Endothelial cell of umbilical vein (primary cell): ENCODE measurements at regions not wholly inside any gene's neighbourhood (a gene's known extent, or its start where the extent isn't known, plus 50 kb on each side); places are given as distances from the start of the nearest gene placed in this dataset.

Experiments
- BruUV-seq: library from RNA; stranded (reverse); fragments of 400-500 nt; replicated peaks from 2 replicates; lab custom pipeline; 2021; lab: Mats Ljungman, UMichigan
- CTCF ChIA-PET: fragments of 300-600, 350-600 bp; sonication (Branson Sonifier 250); formaldehyde crosslinking; loops from one replicate; lab custom pipeline; 2021; ENCODE audit warnings: antibody characterized with exemption, inconsistent platforms; lab: Charles Lee
- POLR2A ChIA-PET: fragments of 300-600, 350-600 bp; sonication (Branson Sonifier 250); formaldehyde crosslinking; loops from one replicate; lab custom pipeline; 2021; ENCODE audit warnings: antibody characterized with exemption, inconsistent platforms; lab: Charles Lee
- DNase-seq: peaks from one replicate; pipeline ENCODE4 v3.0.0-alpha.2; 2011; ENCODE audit warnings: low read depth, low spot score
- FAIRE-seq: peaks from 2 replicates; lab custom pipeline; 2011; peaks lifted over from hg19 to GRCh38; lab: Jason Lieb, UNC
- H2AFZ ChIP-seq: 2 replicates; pipeline ENCODE4 v1.6.0; 2012; ENCODE audit warnings: low read depth, low read length, control low read depth, inconsistent platforms
- H3K27ac ChIP-seq: 2 replicates; pipeline ENCODE4 v1.5.1; 2011; ENCODE audit warnings: low read depth, mild to moderate bottlenecking, control low read depth, low read length, moderate library complexity; ENCODE audit not compliant: insufficient read depth
- H3K27me3 ChIP-seq, 2 experiments: 2 replicates each; pipeline versions ENCODE4 v1.6.0 to v1.6.1; 2011; ENCODE audit warnings: low read length in 2 of 2, mixed read lengths in 1 of 2; ENCODE audit not compliant: control insufficient read depth in 2 of 2, insufficient read depth in 2 of 2
- H3K36me3 ChIP-seq, 2 experiments: 2 replicates in 1 of 2; 3 replicates in 1 of 2; pipeline ENCODE4 v1.5.1; 2011; ENCODE audit warnings: low read length in 2 of 2, mild to moderate bottlenecking in 1 of 2, moderate library complexity in 1 of 2; ENCODE audit not compliant: control insufficient read depth in 2 of 2, insufficient read depth in 2 of 2; ENCODE audit errors: extremely low read depth in 1 of 2
- H3K4me1 ChIP-seq: 3 replicates; pipeline ENCODE4 v1.5.1; 2011; ENCODE audit warnings: mild to moderate bottlenecking, low read length; ENCODE audit not compliant: control insufficient read depth, insufficient read depth; ENCODE audit errors: extremely low read depth
- H3K4me2 ChIP-seq: 2 replicates; pipeline ENCODE4 v1.6.1; 2011; ENCODE audit warnings: low read length, control low read depth, mixed read lengths; ENCODE audit not compliant: insufficient read depth
- H3K4me3 ChIP-seq, 3 experiments: fragments of 200-600 bp in 1 of 3; sonication (generic), shearing (Covaris generic) in 1 of 3; replicated peaks in 1 of 3; 2 replicates each; pipeline ENCODE4 v1.5.1; 2011 to 2016; ENCODE audit warnings: control low read depth in 3 of 3, low read length in 3 of 3, mild to moderate bottlenecking in 2 of 3, inconsistent platforms in 1 of 3, low read depth in 1 of 3, moderate library complexity in 1 of 3; ENCODE audit not compliant: insufficient read depth in 1 of 3
- H3K79me2 ChIP-seq: 2 replicates; pipeline ENCODE4 v1.6.0; 2012; ENCODE audit warnings: low read length, inconsistent platforms; ENCODE audit not compliant: control insufficient read depth, insufficient read depth
- H3K9ac ChIP-seq: replicated peaks from 2 replicates; pipeline ENCODE3; 2011; ENCODE audit warnings: low read length, control low read depth; ENCODE audit not compliant: insufficient read depth; ENCODE audit errors: extremely low read depth
- H3K9me1 ChIP-seq: replicated peaks from 3 replicates; pipeline ENCODE4 v1.6.0; 2011; ENCODE audit warnings: mild to moderate bottlenecking, low read length; ENCODE audit not compliant: control insufficient read depth, insufficient read depth; ENCODE audit errors: extremely low read depth
- H3K9me3 ChIP-seq: replicated peaks from 2 replicates; pipeline ENCODE4 v1.5.1; 2012; ENCODE audit warnings: low read length, inconsistent platforms; ENCODE audit not compliant: control insufficient read depth, insufficient read depth
- H4K20me1 ChIP-seq: replicated peaks from 2 replicates; pipeline ENCODE3; 2011; ENCODE audit warnings: mild to moderate bottlenecking, low read length; ENCODE audit not compliant: control insufficient read depth, insufficient read depth; ENCODE audit errors: extremely low read depth
- EZH2 ChIP-seq: IDR thresholded peaks from 2 replicates; pipeline ENCODE4 v1.6.1; 2012; ENCODE audit warnings: borderline replicate concordance, low read depth, mild to moderate bottlenecking, moderate library complexity, low read length, inconsistent platforms; ENCODE audit not compliant: severe bottlenecking
- FOS ChIP-seq: IDR thresholded peaks from 2 replicates; pipeline ENCODE4 v1.6.1; 2011; ENCODE audit warnings: mild to moderate bottlenecking, low read length, moderate library complexity, borderline replicate concordance; ENCODE audit not compliant: insufficient read depth
- GATA2 ChIP-seq: IDR thresholded peaks from 2 replicates; pipeline ENCODE4 v1.7.0; 2011; ENCODE audit warnings: low read depth, mild to moderate bottlenecking, moderate library complexity, mixed read lengths, low read length; ENCODE audit not compliant: insufficient read length, insufficient read depth
- JUN ChIP-seq: IDR thresholded peaks from 2 replicates; pipeline ENCODE4 v1.6.1; 2011; ENCODE audit warnings: borderline replicate concordance, low read depth; ENCODE audit not compliant: insufficient read length, insufficient read depth
- MYC ChIP-seq: IDR thresholded peaks from one replicate; pipeline ENCODE4 v1.6.1; 2011; ENCODE audit warnings: mild to moderate bottlenecking, low read depth, low read length
- POLR2A ChIP-seq: IDR thresholded peaks from 2 replicates; pipeline ENCODE4 v1.6.1; 2012; ENCODE audit warnings: low read depth, mild to moderate bottlenecking, control low read depth, low read length
- POLR2AphosphoS5 ChIP-seq: IDR thresholded peaks from 2 replicates; pipeline ENCODE4 v1.6.1; 2012; ENCODE audit warnings: low read depth, mild to moderate bottlenecking, control low read depth, low read length, moderate library complexity; ENCODE audit not compliant: insufficient read depth
- dilution Hi-C: fragments of 300-500 bp; cut with MboI; formaldehyde crosslinking; loops from one replicate; pipeline ENCODE4 v1.15.0; 2019; ENCODE audit warnings: low sequenced_read_pairs; ENCODE audit not compliant: extremely low pct_ligation_motif_present
- intact Hi-C: fragments of 100-400 bp; cut with micrococcal nuclease; formaldehyde crosslinking; loops from one replicate; pipeline ENCODE4 v1.10.0; 2022
- TF ChIP-seq, protein P1 (sequence below), 2 donors: IDR thresholded peaks; 1 replicate in 1 of 2; 2 replicates in 1 of 2; pipeline ENCODE4 v1.5.1; 2011; ENCODE audit warnings: low read length in 2 of 2, mild to moderate bottlenecking in 2 of 2, moderate library complexity in 2 of 2, control low read depth in 1 of 2, inconsistent platforms in 1 of 2, low read depth in 1 of 2; ENCODE audit not compliant: insufficient read depth in 1 of 2; ENCODE audit errors: extremely low read depth in 1 of 2
- TF ChIP-seq, protein P2 (sequence below): IDR thresholded peaks from 2 replicates; pipeline ENCODE4 v1.6.1; 2011; ENCODE audit not compliant: insufficient read depth, insufficient read length

DNA sequence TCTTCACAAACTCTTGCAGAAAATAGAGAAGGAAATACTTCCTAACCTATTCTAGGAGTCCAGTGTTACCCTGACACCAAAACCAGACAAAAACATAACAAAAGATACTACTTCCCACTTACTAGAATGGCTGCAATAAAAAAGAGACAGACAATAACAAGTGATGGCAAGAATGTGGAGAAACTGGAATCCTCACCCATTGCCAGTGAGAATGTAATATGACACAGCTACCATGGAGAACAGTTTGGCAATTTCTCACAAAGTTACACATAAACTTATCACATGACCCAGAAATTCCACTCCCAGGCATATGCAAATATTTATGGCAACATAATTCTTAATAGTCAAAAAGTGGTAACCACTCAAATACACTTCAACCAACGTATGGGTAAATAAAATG lies 209.8 kb upstream of the CTAGE1 start:
- DNase-seq: no peak
- TF ChIP-seq FOS (no peak), JUN (no peak), POLR2AphosphoS5 (no peak), GATA2 (no peak), MYC (no peak), POLR2A (no peak), EZH2 (no peak)
- TF ChIP-seq, protein P1, sequence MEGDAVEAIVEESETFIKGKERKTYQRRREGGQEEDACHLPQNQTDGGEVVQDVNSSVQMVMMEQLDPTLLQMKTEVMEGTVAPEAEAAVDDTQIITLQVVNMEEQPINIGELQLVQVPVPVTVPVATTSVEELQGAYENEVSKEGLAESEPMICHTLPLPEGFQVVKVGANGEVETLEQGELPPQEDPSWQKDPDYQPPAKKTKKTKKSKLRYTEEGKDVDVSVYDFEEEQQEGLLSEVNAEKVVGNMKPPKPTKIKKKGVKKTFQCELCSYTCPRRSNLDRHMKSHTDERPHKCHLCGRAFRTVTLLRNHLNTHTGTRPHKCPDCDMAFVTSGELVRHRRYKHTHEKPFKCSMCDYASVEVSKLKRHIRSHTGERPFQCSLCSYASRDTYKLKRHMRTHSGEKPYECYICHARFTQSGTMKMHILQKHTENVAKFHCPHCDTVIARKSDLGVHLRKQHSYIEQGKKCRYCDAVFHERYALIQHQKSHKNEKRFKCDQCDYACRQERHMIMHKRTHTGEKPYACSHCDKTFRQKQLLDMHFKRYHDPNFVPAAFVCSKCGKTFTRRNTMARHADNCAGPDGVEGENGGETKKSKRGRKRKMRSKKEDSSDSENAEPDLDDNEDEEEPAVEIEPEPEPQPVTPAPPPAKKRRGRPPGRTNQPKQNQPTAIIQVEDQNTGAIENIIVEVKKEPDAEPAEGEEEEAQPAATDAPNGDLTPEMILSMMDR (IDR thresholded peaks at IDR 0.05; ENCODE audit: extremely low read depth in 1 of 2, insufficient read depth in 1 of 2, low read depth in 1 of 2, low read length in 2 of 2): no peak
- TF ChIP-seq, protein P2, sequence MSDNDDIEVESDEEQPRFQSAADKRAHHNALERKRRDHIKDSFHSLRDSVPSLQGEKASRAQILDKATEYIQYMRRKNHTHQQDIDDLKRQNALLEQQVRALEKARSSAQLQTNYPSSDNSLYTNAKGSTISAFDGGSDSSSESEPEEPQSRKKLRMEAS: no peak
- BruUV-seq: no TSS peak
- H3K79me2 ChIP-seq: no peaks in the 10 kb centered on the region
- H3K4me3 ChIP-seq: no peak overlapping the region
- no peaks in the 10 kb centered on the region for H3K9me1 ChIP-seq
- intact Hi-C loops (no loop called here), dilution Hi-C loops (no loop called here)
- no peak overlapping the region for H3K27ac ChIP-seq
- POLR2A ChIA-PET: no interaction called here
- H3K9ac ChIP-seq: no peak overlapping the region
- FAIRE-seq: no peak
- CTCF ChIA-PET: no interaction called here
- H4K20me1 ChIP-seq: no peaks in the 10 kb centered on the region
- H3K36me3 ChIP-seq: no peaks in the 10 kb centered on the region
- no peak overlapping the region for H3K4me2 ChIP-seq
- no peaks in the 10 kb centered on the region for H3K9me3 ChIP-seq
- H3K4me1 ChIP-seq: no peaks in the 10 kb centered on the region
- H2AFZ ChIP-seq: no peak overlapping the region
- H3K27me3 ChIP-seq: peaks cover 2 to 7% of the 10 kb centered on the region in 2 experiments
